Fibroblast of skin of left biceps (primary cell): ENCODE measurements at regions not wholly inside any gene's neighbourhood (a gene's known extent, or its start where the extent isn't known, plus 50 kb on each side); places are given as distances from the start of the nearest gene placed in this dataset.
"Not testable (repeated sequence)": the region's sequence is repeated elsewhere in the genome, so short reads cannot be mapped to it uniquely, and the experiment has no call there.

Experiments used
- DNase-seq, 2 experiments: peaks; one replicate each; pipeline ENCODE4 v3.0.0-alpha.2; 2013; ENCODE audit warnings: low read depth in 2 of 2

GRCh38 chrX:25442499-25442898 lies 426.7 kb upstream of the ARX start:
- no peak for DNase-seq

- no peak for DNase-seq
Observed at GRCh38 chrX:25433307-25433706, 417.5 kb upstream of the ARX start.

DNA sequence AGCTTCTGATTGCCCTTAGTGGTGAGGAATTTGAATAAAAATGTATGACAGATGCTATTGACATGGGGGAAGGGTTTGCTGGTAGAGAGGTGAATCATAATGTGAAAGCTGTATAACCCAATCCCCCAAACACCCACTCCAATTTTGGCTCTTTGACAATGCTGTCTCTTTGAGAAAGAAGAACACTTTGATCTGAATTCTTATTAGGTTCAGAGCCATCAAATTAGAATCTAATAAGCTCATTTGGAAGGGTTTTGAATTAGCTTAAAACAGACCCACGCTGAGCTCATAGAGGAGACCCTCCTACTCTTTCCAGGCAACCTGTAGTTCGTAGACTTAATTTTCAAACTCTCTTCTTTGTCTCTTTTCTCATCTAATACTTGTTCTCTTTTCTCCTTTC lies 416.6 kb upstream of the ARX start:
- no peak for DNase-seq

DNA sequence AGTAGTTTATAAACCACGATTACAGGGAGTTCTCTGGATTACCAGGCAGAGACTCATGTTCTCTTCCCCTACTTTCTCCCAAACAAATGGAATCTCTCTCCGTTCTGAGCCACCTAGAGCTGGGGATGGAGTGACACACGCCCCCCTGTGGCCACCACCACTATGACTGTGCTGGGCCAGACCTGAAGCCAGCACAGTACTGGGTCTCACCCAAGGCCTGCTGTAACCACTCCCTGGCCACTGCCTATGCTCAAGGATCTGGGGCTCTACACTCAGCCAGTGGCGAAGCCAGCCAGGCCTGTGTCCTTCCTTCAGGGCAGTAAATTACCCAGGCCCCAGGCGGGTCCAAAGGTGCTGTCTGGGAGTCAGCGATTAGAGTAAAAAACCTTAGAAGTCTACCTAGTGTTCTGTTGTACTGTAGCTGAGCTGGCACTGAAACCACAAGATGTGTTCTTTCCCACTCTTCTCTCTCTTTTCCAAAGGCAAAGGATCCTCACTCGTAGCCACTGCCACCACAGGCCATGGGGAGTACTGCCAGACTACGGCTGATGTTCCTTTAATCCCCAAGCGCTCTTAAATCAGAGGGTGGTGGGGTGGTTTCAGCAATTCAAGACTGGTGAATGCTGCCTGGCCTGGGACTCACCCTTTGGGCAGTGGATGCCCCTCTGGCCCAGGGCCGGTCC lies 412.2 kb upstream of the ARX start:
- DNase-seq, result no peak

- not testable (repeated sequence) for DNase-seq
Observed at GRCh38 chrX:25404163-25404562, 388.4 kb upstream of the ARX start.

DNA sequence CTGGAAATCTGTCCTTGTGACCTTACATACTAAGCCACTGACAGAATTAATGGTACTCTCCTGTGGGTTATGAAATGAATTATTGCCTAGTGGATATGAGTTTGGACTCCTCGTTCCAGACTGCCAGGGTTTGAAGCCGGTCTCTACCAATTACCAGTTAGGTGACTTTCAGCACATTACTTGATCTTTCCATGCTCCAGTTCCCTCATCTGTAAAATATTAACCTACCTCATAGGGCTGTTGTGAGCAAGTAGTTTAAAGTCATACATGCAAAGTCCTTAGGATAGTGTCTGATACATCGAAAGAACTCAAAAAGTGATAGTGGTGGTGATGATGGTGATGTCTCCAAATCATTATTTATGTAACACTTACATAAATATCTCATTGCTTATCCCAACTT lies 373.5 kb upstream of the ARX start:
- no peak for DNase-seq

GRCh38 chrX:25383196-25383595 lies 367.4 kb upstream of the ARX start:
- no peak for DNase-seq

DNA sequence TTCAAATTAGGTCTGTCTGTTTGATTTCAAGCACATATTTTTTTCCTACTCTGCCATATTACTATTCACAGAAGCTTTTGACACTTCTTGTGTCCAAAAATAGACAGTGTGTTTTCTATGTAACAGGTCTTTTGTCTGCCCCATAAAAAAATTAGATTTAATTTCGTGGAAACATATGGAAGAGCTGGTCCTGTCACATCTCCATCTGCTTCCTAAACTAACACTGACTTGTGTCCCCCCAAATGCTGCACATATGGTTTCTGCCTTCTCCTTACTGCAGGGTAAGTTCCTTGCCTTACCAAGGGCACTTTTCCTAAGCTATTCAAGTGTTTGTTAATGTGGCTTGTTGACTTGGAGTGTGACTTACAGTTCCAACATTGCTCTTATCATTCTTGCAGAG lies 340.7 kb upstream of the ARX start:
- no peak for DNase-seq

- DNase-seq, result no peak
Observed at GRCh38 chrX:25344161-25344936, 328.6 kb upstream of the ARX start.

- no peak for DNase-seq
Observed at GRCh38 chrX:25343060-25343459, 327.3 kb upstream of the ARX start.

DNA sequence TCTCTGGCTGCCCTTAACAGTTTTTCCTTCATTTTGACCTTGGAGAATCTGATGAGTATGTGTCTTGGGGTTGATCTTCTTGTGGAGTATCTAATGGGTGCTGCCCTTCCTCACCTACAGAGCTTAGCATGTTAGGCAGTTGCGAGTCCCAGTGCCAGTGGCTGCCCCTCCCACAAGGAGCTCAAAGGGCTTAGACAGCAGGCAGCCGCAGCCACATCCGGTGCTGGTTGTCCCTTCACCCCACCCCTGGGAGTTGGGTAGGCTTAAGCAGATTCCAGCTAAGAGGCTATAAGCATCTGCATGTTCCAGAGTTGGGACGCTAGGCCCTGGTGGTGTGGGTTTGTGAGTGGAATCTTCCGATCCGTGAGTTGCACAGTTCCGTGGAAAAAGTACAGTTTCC lies 322.1 kb upstream of the ARX start:
- DNase-seq, result no peak

DNA sequence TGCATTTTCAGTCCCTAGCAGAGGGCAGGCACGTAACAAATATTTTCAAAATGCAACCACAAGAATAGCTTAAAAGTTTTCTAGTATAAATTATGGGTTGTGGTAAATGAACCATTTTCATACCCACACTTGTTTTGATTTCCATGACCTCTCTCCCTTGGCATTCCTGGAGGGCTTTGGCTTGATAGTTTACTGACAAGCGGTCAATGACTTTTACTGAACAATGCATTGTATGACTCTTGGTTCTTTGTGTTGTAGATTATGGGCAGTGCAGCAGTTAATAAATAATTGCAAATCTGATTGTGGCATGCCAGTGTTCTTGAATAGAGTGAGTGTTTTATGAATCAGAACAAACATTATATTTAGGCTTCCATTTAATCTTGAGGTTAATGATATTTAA lies 285.2 kb upstream of the ARX start:
- DNase-seq, result no peak

- DNase-seq, result no peak
Observed at GRCh38 chrX:25296850-25297249, 281.1 kb upstream of the ARX start.

DNA sequence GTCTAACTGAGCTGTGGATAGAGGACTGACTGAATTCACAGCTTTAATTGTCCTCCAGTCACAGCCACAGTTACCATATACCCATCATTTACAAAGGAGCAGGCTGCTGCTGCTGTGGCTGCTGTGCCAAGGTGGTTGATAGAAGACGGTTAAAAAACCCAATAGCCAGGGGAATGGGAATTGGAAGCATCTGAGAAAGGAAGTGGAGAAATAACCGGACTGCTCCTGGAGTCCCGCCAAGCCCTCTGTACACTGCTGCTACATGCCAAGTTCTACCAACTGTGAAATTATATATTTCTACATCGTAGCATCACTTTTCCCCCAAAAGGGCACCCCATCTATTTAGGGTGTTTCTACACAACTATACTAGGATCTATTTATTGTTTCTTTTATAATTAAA lies 279.7 kb upstream of the ARX start:
- DNase-seq, result no peak

GRCh38 chrX:25290132-25290531 lies 274.4 kb upstream of the ARX start:
- no peak for DNase-seq

- no peak for DNase-seq
Observed at GRCh38 chrX:25288676-25289075, 272.9 kb upstream of the ARX start.

DNA sequence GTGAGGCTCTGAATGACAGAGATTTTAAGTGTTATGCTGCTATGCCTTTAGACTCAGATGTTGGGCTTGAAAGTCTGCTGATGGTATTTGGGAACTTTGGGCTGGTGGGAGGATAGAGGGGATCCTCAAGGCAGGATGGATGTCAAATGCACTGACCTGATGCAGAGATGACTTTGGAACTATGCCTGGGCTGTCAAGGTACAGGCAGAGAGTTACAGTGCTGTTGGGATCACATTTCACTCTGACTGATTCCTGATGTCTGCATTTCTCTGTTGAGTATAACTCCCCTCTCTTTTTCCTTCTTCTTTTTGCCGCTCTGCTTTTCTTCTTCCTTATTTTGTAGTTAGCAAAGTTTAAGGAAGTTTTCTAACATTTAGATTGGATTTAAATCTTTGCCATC lies 271.8 kb upstream of the ARX start:
- DNase-seq, result no peak

- no peak for DNase-seq
Observed at GRCh38 chrX:25285598-25285997, 269.8 kb upstream of the ARX start.

- no peak for DNase-seq
Observed at GRCh38 chrX:25279510-25279909, 263.7 kb upstream of the ARX start.

GRCh38 chrX:25278341-25278740 lies 262.6 kb upstream of the ARX start:
- DNase-seq, result no peak

GRCh38 chrX:25277574-25277973 lies 261.8 kb upstream of the ARX start:
- no peak for DNase-seq

GRCh38 chrX:25275159-25275558 lies 259.4 kb upstream of the ARX start:
- DNase-seq, result no peak

GRCh38 chrX:25241461-25241860 lies 225.7 kb upstream of the ARX start:
- no peak for DNase-seq

DNA sequence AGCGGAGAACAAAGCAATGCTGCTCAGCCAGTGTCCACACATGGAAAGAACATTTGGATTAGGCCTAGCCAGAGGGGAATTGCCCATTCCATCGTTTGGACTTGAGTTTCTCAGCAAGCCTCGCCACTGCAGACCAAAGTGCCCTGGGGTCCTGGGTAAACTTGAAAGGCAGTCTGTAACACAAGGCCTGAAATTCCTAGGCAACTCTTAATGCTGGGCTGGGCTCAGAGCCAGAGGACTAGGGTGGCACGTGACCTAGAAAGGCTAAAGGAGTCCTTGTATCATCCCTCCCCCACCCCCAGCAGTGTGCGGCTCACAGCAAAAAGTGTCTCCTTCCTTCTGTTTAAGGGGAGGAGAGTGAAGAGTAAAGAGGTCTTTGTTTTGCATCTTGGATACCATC lies 210.4 kb upstream of the ARX start:
- no peak for DNase-seq
